Esophagus muscularis mucosa (tissue), 4 donors: ENCODE measurements at regions not wholly inside any gene's neighbourhood (a gene's known extent, or its start where the extent isn't known, plus 50 kb on each side); places are given as distances from the start of the nearest gene placed in this dataset.
A peak's percentile ranks its signal among the peaks of the same experiment; 100 is the strongest.

Experiments
- DNase-seq: peaks from one replicate; pipeline ENCODE4 v3.0.0-alpha.2; 2017; ENCODE audit errors: extremely low spot score
- H3K27ac ChIP-seq, 4 donors: fragments of 200-600 bp; sonication (generic); replicated peaks in 1 of 4; 1 replicate in 3 of 4; 2 replicates in 1 of 4; pipeline ENCODE4 v1.5.1; 2016 to 2019; ENCODE audit warnings: mild to moderate bottlenecking in 1 of 4
- H3K27me3 ChIP-seq, 4 donors: fragments of 200-600 bp; sonication (generic); one replicate each; pipeline versions ENCODE4 v1.5.1 to v1.6.0; 2016 to 2019
- H3K36me3 ChIP-seq, 4 donors: fragments of 200-600 bp; sonication (generic); one replicate each; pipeline ENCODE4 v1.5.1; 2016 to 2019
- H3K4me1 ChIP-seq, 4 donors: fragments of 200-600 bp; sonication (generic); one replicate each; pipeline ENCODE4 v1.5.1; 2016 to 2019
- H3K4me3 ChIP-seq, 4 donors: fragments of 200-600 bp; sonication (generic); 1 replicate in 2 of 4; 2 replicates in 2 of 4; pipeline ENCODE4 v1.5.1; 2016 to 2019; ENCODE audit warnings: mild to moderate bottlenecking in 4 of 4, moderate library complexity in 1 of 4
- H3K9me3 ChIP-seq, 4 donors: fragments of 200-600 bp; sonication (generic); 1 replicate in 3 of 4; 2 replicates in 1 of 4; pipeline ENCODE4 v1.5.1; 2016 to 2019
- EP300 ChIP-seq: sonication (generic); formaldehyde crosslinking; IDR thresholded peaks from one replicate; pipeline ENCODE4 v1.6.1; 2017; ENCODE audit warnings: antibody characterized with exemption
- POLR2A ChIP-seq: fragments of 450-650 bp; IDR thresholded peaks from one replicate; pipeline ENCODE4 v1.6.1; 2017; ENCODE audit warnings: antibody characterized with exemption, moderate library complexity, mild to moderate bottlenecking, low read depth
- POLR2AphosphoS5 ChIP-seq, 2 donors: sonication (generic); formaldehyde crosslinking; IDR thresholded peaks; one replicate each; pipeline ENCODE4 v1.6.1; 2017; ENCODE audit warnings: antibody characterized with exemption in 2 of 2
- WGBS: methylation state at CpG from one replicate; pipeline ENCODE4 v1.1.5; 2018; 5-methylcytosine and 5-hydroxymethylcytosine counted together
- intact Hi-C: fragments of 100-400 bp; cut with DNase I; formaldehyde crosslinking; loops from one replicate; pipeline ENCODE4 v1.15.1; 2023
- TF ChIP-seq, protein P1 (sequence below), 3 experiments: fragments of 200-600 bp in 2 of 3; fragments of 450-650 bp in 1 of 3; sonication (generic) in 2 of 3; IDR thresholded peaks; one replicate each; pipeline ENCODE4 v1.5.1; 2017 to 2019; ENCODE audit warnings: antibody characterized with exemption in 3 of 3, mild to moderate bottlenecking in 2 of 3, moderate library complexity in 1 of 3

DNA sequence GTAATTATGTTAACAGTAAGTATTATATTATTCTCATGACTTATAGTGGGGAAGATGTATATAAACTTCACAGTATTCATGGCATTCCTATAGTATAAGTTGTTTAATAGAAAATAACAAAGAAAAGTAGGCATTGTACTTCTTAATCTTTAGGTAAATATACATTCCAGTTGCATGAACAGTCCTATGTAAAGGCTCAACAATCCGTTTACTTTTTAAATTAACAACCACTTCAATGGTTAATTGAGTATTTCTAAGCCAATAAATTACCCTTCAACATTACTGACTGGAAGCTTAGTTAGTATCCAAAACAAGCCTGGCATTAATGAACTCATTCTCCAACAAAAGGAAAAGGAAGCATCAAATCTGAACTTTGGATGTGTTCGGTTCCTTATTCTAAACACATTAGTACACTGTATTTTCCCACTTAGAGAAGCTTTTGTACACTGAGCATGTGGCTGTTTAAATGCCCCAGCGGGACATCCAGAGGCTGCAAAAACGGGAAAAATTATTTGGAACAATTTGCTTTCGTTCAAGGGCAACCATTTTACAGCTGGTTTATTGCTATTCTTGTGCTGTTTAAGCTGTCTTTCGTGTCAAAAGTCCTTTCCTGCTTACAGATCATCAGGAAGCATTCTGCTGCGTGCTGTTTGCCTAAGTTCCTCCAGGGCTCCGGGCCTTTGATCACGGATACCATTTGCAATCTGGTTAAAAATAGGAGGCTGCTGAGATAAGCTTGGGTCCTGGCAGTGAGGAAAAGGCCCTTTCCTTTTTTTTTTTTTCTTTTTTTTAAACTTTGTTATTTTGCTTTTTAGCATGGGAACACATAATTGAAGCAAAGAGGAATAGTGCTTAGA is 460.3 kb downstream of the SPRY1 start:
- H3K36me3 ChIP-seq = no peaks in the 10 kb centered on the region
- DNase-seq = no peak
- TF ChIP-seq EP300 (no peak), POLR2A (no peak), POLR2AphosphoS5 (IDR thresholded peaks at IDR 0.05) (no peak)
- TF ChIP-seq, protein P1, sequence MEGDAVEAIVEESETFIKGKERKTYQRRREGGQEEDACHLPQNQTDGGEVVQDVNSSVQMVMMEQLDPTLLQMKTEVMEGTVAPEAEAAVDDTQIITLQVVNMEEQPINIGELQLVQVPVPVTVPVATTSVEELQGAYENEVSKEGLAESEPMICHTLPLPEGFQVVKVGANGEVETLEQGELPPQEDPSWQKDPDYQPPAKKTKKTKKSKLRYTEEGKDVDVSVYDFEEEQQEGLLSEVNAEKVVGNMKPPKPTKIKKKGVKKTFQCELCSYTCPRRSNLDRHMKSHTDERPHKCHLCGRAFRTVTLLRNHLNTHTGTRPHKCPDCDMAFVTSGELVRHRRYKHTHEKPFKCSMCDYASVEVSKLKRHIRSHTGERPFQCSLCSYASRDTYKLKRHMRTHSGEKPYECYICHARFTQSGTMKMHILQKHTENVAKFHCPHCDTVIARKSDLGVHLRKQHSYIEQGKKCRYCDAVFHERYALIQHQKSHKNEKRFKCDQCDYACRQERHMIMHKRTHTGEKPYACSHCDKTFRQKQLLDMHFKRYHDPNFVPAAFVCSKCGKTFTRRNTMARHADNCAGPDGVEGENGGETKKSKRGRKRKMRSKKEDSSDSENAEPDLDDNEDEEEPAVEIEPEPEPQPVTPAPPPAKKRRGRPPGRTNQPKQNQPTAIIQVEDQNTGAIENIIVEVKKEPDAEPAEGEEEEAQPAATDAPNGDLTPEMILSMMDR (IDR thresholded peaks at IDR 0.05) = peak in 1 of 3 experiments; percentile 33
- H3K9me3 ChIP-seq = no peaks in the 10 kb centered on the region
- 45% methylated on average over 9 of the region's 9 CpGs for WGBS
- peak overlapping the region in 2 of 4 donors; percentile 10 to 16 for H3K4me3 ChIP-seq
- H3K27me3 ChIP-seq = no peaks in the 10 kb centered on the region
- peak overlapping the region; percentile 54 to 67 (median 62) for H3K27ac ChIP-seq
- peaks cover 5 to 23% (median 8%) of the 10 kb centered on the region in 4 donors for H3K4me1 ChIP-seq
- intact Hi-C loops = no loop called here

DNA sequence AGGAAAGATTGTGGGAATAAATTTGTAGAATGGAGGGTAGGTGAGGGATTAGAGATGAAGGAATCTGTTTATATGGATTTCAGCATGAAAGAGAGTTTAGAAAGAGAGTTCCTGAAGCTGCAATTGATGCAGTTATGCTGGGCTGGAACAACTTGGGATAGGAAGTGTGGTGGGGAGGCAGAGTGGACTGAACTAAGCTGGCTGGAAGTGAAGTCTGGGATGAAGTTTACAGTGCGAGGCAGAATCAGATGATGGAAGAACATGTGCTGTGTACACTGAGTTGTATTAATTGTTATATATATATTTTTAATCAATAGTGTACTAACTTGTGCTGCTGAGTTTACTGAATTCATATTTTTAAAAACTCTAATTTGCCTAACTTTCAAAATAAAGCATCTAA is 461.9 kb downstream of the SPRY1 start:
- Histone ChIP-seq H3K4me3 (no peak overlapping the region), H3K36me3 (no peaks in the 10 kb centered on the region), H3K4me1 (peaks cover 5 to 23% (median 8%) of the 10 kb centered on the region in 4 donors), H3K9me3 (no peaks in the 10 kb centered on the region), H3K27me3 (no peaks in the 10 kb centered on the region), H3K27ac (no peak overlapping the region)
- intact Hi-C loops = no loop called here
- DNase-seq = no peak
- TF ChIP-seq EP300 = no peak
- no peak for TF ChIP-seq POLR2AphosphoS5 (IDR thresholded peaks at IDR 0.05)
- TF ChIP-seq POLR2A = no peak
- TF ChIP-seq, protein P1 (IDR thresholded peaks at IDR 0.05) = no peak
- WGBS = 97% methylated on average over 1 of the region's 1 CpG

DNA sequence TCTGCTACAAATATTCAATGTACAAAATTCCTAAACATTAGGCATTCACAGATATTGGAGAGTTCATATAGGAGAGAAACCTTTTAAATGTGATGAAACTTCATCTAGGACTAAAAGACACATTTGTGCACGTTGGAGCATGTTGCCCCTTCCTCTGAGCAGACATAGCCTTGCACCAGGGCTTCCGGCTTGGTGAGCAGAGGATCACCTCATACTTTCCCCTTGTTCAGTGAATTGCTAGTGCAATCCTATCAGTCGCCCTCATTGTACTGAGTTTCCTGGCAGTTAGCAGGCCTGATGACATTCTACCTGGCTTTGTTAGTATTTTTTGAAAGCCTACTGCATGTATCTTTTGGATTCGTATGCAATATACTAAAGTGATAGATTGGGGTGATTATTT is 466.2 kb downstream of the SPRY1 start:
- Histone ChIP-seq H3K4me1 (peaks cover 0 to 7% (median 0%) of the 10 kb centered on the region in 4 donors), H3K9me3 (no peaks in the 10 kb centered on the region), H3K27me3 (no peaks in the 10 kb centered on the region), H3K27ac (no peak overlapping the region), H3K4me3 (no peak overlapping the region), H3K36me3 (no peaks in the 10 kb centered on the region)
- WGBS = 78% methylated on average over 4 of the region's 4 CpGs
- intact Hi-C loops = no loop called here
- DNase-seq = no peak
- no peak for TF ChIP-seq POLR2A
- TF ChIP-seq, protein P1 (IDR thresholded peaks at IDR 0.05) = no peak
- TF ChIP-seq POLR2AphosphoS5 (IDR thresholded peaks at IDR 0.05) = no peak
- no peak for TF ChIP-seq EP300

- no peak for DNase-seq
- intact Hi-C loops = no loop called here
- H3K4me3 ChIP-seq = no peak overlapping the region
- H3K9me3 ChIP-seq = no peaks in the 10 kb centered on the region
- H3K27ac ChIP-seq = no peak overlapping the region
- H3K4me1 ChIP-seq = peaks cover 3 to 25% (median 19%) of the 10 kb centered on the region in 4 donors
- TF ChIP-seq EP300 (no peak), POLR2A (no peak), POLR2AphosphoS5 (IDR thresholded peaks at IDR 0.05) (no peak)
- TF ChIP-seq, protein P1 (IDR thresholded peaks at IDR 0.05) = no peak
- WGBS = 95% methylated on average over 2 of the region's 2 CpGs
- H3K36me3 ChIP-seq = no peaks in the 10 kb centered on the region
- H3K27me3 ChIP-seq = no peaks in the 10 kb centered on the region
Measured at GRCh38 chr4:123866796-123867195, 470.2 kb downstream of the SPRY1 start.
